ENCODE measurements at regions not wholly inside any gene's neighbourhood (a gene's known extent, or its start where the extent isn't known, plus 50 kb on each side); places are given as distances from the start of the nearest gene placed in this dataset.

DNA sequence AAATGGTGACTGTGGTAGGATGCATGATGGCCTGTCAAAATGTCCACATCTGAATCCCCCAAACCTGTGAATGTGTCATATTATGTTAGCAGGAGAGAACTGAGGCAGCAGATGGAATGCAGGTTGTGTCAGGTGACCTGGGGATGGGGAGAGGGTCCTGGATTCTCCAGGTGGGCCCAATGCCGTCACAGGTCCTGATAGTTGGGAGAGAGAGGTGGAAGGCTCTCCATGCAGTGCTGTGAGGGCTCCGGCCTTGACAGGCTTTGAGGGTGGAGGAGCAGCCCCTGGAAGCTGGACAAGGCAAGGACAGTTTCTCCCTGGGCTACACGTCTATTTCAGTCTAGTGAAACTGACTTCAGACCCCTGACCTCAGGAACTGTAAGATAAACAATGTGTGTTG is 330.9 kb upstream of the ZNF32 start:
- TF ChIP-seq, protein P1, sequence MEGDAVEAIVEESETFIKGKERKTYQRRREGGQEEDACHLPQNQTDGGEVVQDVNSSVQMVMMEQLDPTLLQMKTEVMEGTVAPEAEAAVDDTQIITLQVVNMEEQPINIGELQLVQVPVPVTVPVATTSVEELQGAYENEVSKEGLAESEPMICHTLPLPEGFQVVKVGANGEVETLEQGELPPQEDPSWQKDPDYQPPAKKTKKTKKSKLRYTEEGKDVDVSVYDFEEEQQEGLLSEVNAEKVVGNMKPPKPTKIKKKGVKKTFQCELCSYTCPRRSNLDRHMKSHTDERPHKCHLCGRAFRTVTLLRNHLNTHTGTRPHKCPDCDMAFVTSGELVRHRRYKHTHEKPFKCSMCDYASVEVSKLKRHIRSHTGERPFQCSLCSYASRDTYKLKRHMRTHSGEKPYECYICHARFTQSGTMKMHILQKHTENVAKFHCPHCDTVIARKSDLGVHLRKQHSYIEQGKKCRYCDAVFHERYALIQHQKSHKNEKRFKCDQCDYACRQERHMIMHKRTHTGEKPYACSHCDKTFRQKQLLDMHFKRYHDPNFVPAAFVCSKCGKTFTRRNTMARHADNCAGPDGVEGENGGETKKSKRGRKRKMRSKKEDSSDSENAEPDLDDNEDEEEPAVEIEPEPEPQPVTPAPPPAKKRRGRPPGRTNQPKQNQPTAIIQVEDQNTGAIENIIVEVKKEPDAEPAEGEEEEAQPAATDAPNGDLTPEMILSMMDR (IDR thresholded peaks at IDR 0.05) = no peak
- no peak for TF ChIP-seq POLR2A (IDR thresholded peaks at IDR 0.05; ENCODE audit: low read length)
- TF ChIP-seq ZFP36 (IDR thresholded peaks at IDR 0.05; ENCODE audit: borderline replicate concordance, partially characterized antibody) = no peak
- TF ChIP-seq, protein P2, sequence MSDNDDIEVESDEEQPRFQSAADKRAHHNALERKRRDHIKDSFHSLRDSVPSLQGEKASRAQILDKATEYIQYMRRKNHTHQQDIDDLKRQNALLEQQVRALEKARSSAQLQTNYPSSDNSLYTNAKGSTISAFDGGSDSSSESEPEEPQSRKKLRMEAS (IDR thresholded peaks at IDR 0.05) = no peak
- TF ChIP-seq EP300 (IDR thresholded peaks at IDR 0.05) = no peak
- TF ChIP-seq JUN (IDR thresholded peaks at IDR 0.05) = no peak
- no peak for TF ChIP-seq NR3C1 (IDR thresholded peaks at IDR 0.05)
- TF ChIP-seq MAZ (IDR thresholded peaks at IDR 0.05; ENCODE audit: borderline replicate concordance, low read depth, low read length) = no peak
- no peak for TF ChIP-seq GATA3 (IDR thresholded peaks at IDR 0.05; ENCODE audit: borderline replicate concordance)
- TF ChIP-seq ZC3H11A (IDR thresholded peaks at IDR 0.05) = no peak
- TF ChIP-seq, protein P3, sequence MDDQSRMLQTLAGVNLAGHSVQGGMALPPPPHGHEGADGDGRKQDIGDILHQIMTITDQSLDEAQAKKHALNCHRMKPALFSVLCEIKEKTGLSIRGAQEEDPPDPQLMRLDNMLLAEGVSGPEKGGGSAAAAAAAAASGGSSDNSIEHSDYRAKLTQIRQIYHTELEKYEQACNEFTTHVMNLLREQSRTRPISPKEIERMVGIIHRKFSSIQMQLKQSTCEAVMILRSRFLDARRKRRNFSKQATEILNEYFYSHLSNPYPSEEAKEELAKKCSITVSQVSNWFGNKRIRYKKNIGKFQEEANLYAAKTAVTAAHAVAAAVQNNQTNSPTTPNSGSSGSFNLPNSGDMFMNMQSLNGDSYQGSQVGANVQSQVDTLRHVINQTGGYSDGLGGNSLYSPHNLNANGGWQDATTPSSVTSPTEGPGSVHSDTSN (IDR thresholded peaks at IDR 0.05) = no peak
- no peak for TF ChIP-seq CBX2 (IDR thresholded peaks at IDR 0.05; ENCODE audit: borderline replicate concordance, low read depth)
